ENCODE measurements at regions not wholly inside any gene's neighbourhood (a gene's known extent, or its start where the extent isn't known, plus 50 kb on each side); places are given as distances from the start of the nearest gene placed in this dataset.

- Mint-ChIP-seq H3K36me3 (ENCODE audit: low read depth) (no peaks in the 10 kb centered on the region), H3K4me1 (ENCODE audit: low read depth) (no peaks in the 10 kb centered on the region), H3K4me3 (no peak overlapping the region), H3K27ac (no peak overlapping the region), H3K27me3 (peaks cover 2% of the 10 kb centered on the region), H3K9me3 (no peaks in the 10 kb centered on the region)
- intact Hi-C loops (cut with micrococcal nuclease), result no loop called here
Observed at GRCh38 chr19:29413435-29413834, 112.4 kb upstream of the VSTM2B start.

- peaks cover 2% of the 10 kb centered on the region for H3K27me3 Mint-ChIP-seq
- H3K9me3 Mint-ChIP-seq, result no peaks in the 10 kb centered on the region
- H3K27ac Mint-ChIP-seq, result no peak overlapping the region
- intact Hi-C loops (cut with micrococcal nuclease), result no loop called here
- no peak overlapping the region for H3K4me3 Mint-ChIP-seq
- H3K36me3 Mint-ChIP-seq (ENCODE audit: low read depth), result no peaks in the 10 kb centered on the region
- H3K4me1 Mint-ChIP-seq (ENCODE audit: low read depth), result no peaks in the 10 kb centered on the region
Observed at GRCh38 chr19:29415507-29415906, 110.3 kb upstream of the VSTM2B start.

GRCh38 chr19:29417048-29417447, 108.7 kb upstream of the VSTM2B start:
- Mint-ChIP-seq H3K4me1 (ENCODE audit: low read depth) (no peaks in the 10 kb centered on the region), H3K4me3 (no peak overlapping the region), H3K9me3 (no peaks in the 10 kb centered on the region), H3K27me3 (peaks cover 2% of the 10 kb centered on the region), H3K27ac (no peak overlapping the region), H3K36me3 (ENCODE audit: low read depth) (no peaks in the 10 kb centered on the region)
- intact Hi-C loops (cut with micrococcal nuclease), result no loop called here

- H3K4me3 Mint-ChIP-seq, result no peak overlapping the region
- no peaks in the 10 kb centered on the region for H3K9me3 Mint-ChIP-seq
- no peaks in the 10 kb centered on the region for H3K4me1 Mint-ChIP-seq (ENCODE audit: low read depth)
- peaks cover 2% of the 10 kb centered on the region for H3K27me3 Mint-ChIP-seq
- intact Hi-C loops (cut with micrococcal nuclease), result no loop called here
- no peaks in the 10 kb centered on the region for H3K36me3 Mint-ChIP-seq (ENCODE audit: low read depth)
- H3K27ac Mint-ChIP-seq, result no peak overlapping the region
Observed at GRCh38 chr19:29418201-29418600, 107.6 kb upstream of the VSTM2B start.

GRCh38 chr19:29420065-29420464, 105.7 kb upstream of the VSTM2B start:
- H3K9me3 Mint-ChIP-seq, result no peaks in the 10 kb centered on the region
- no peaks in the 10 kb centered on the region for H3K27me3 Mint-ChIP-seq
- H3K4me1 Mint-ChIP-seq (ENCODE audit: low read depth), result no peaks in the 10 kb centered on the region
- H3K4me3 Mint-ChIP-seq, result no peak overlapping the region
- no peaks in the 10 kb centered on the region for H3K36me3 Mint-ChIP-seq (ENCODE audit: low read depth)
- intact Hi-C loops (cut with micrococcal nuclease), result no loop called here
- no peak overlapping the region for H3K27ac Mint-ChIP-seq

- no peaks in the 10 kb centered on the region for H3K9me3 Mint-ChIP-seq
- no peaks in the 10 kb centered on the region for H3K4me1 Mint-ChIP-seq (ENCODE audit: low read depth)
- H3K27me3 Mint-ChIP-seq, result no peaks in the 10 kb centered on the region
- no peak overlapping the region for H3K27ac Mint-ChIP-seq
- H3K36me3 Mint-ChIP-seq (ENCODE audit: low read depth), result no peaks in the 10 kb centered on the region
- H3K4me3 Mint-ChIP-seq, result no peak overlapping the region
- intact Hi-C loops (cut with micrococcal nuclease), result no loop called here
Observed at GRCh38 chr19:29420482-29421195, 105.2 kb upstream of the VSTM2B start.

GRCh38 chr19:29421196-29421545, 104.6 kb upstream of the VSTM2B start:
- no peaks in the 10 kb centered on the region for H3K27me3 Mint-ChIP-seq
- no peak overlapping the region for H3K27ac Mint-ChIP-seq
- H3K4me1 Mint-ChIP-seq (ENCODE audit: low read depth), result no peaks in the 10 kb centered on the region
- intact Hi-C loops (cut with micrococcal nuclease), result no loop called here
- no peaks in the 10 kb centered on the region for H3K9me3 Mint-ChIP-seq
- H3K36me3 Mint-ChIP-seq (ENCODE audit: low read depth), result no peaks in the 10 kb centered on the region
- H3K4me3 Mint-ChIP-seq, result no peak overlapping the region

GRCh38 chr19:29422047-29422446, 103.7 kb upstream of the VSTM2B start:
- Mint-ChIP-seq H3K9me3 (no peaks in the 10 kb centered on the region), H3K4me3 (no peak overlapping the region), H3K4me1 (ENCODE audit: low read depth) (no peaks in the 10 kb centered on the region), H3K27ac (no peak overlapping the region), H3K27me3 (no peaks in the 10 kb centered on the region), H3K36me3 (ENCODE audit: low read depth) (no peaks in the 10 kb centered on the region)
- intact Hi-C loops (cut with micrococcal nuclease), result no loop called here

- Mint-ChIP-seq H3K9me3 (no peaks in the 10 kb centered on the region), H3K27ac (no peak overlapping the region), H3K4me3 (no peak overlapping the region), H3K27me3 (no peaks in the 10 kb centered on the region), H3K4me1 (ENCODE audit: low read depth) (no peaks in the 10 kb centered on the region), H3K36me3 (ENCODE audit: low read depth) (no peaks in the 10 kb centered on the region)
- intact Hi-C loops (cut with micrococcal nuclease), result no loop called here
Observed at GRCh38 chr19:29422486-29423085, 103.2 kb upstream of the VSTM2B start.

- Mint-ChIP-seq H3K27ac (no peak overlapping the region), H3K36me3 (ENCODE audit: low read depth) (no peaks in the 10 kb centered on the region)
- intact Hi-C loops (cut with micrococcal nuclease), result no loop called here
Observed at GRCh38 chr19:29428071-29428470, 97.7 kb upstream of the VSTM2B start.

GRCh38 chr19:29429021-29429420, 96.8 kb upstream of the VSTM2B start:
- H3K4me1 Mint-ChIP-seq (ENCODE audit: low read depth), result no peaks in the 10 kb centered on the region
- H3K36me3 Mint-ChIP-seq (ENCODE audit: low read depth), result no peaks in the 10 kb centered on the region
- H3K27ac Mint-ChIP-seq, result no peak overlapping the region
- H3K4me3 Mint-ChIP-seq, result no peak overlapping the region
- intact Hi-C loops (cut with micrococcal nuclease), result no loop called here
- no peaks in the 10 kb centered on the region for H3K9me3 Mint-ChIP-seq
- H3K27me3 Mint-ChIP-seq, result no peaks in the 10 kb centered on the region

More at GRCh38 chr19:29428071-29428470, 97.7 kb upstream of the VSTM2B start:
- Mint-ChIP-seq H3K27me3 (no peaks in the 10 kb centered on the region), H3K4me3 (no peak overlapping the region), H3K4me1 (ENCODE audit: low read depth) (no peaks in the 10 kb centered on the region), H3K9me3 (no peaks in the 10 kb centered on the region)

- Mint-ChIP-seq H3K4me3 (no peak overlapping the region), H3K4me1 (ENCODE audit: low read depth) (no peaks in the 10 kb centered on the region), H3K9me3 (no peaks in the 10 kb centered on the region), H3K36me3 (ENCODE audit: low read depth) (no peaks in the 10 kb centered on the region), H3K27me3 (no peaks in the 10 kb centered on the region), H3K27ac (no peak overlapping the region)
- intact Hi-C loops (cut with micrococcal nuclease), result no loop called here
Observed at GRCh38 chr19:29429581-29429980, 96.2 kb upstream of the VSTM2B start.

- H3K36me3 Mint-ChIP-seq (ENCODE audit: low read depth), result no peaks in the 10 kb centered on the region
- H3K27ac Mint-ChIP-seq, result no peak overlapping the region
- no peaks in the 10 kb centered on the region for H3K27me3 Mint-ChIP-seq
- H3K4me1 Mint-ChIP-seq (ENCODE audit: low read depth), result no peaks in the 10 kb centered on the region
- H3K9me3 Mint-ChIP-seq, result no peaks in the 10 kb centered on the region
- intact Hi-C loops (cut with micrococcal nuclease), result no loop called here
- no peak overlapping the region for H3K4me3 Mint-ChIP-seq
Observed at GRCh38 chr19:29431332-29431731, 94.5 kb upstream of the VSTM2B start.

GRCh38 chr19:29432677-29433076, 93.1 kb upstream of the VSTM2B start:
- H3K27me3 Mint-ChIP-seq, result no peaks in the 10 kb centered on the region
- no peak overlapping the region for H3K27ac Mint-ChIP-seq

GRCh38 chr19:29436591-29437103, 89.1 kb upstream of the VSTM2B start:
- Mint-ChIP-seq H3K27me3 (no peaks in the 10 kb centered on the region), H3K27ac (no peak overlapping the region), H3K9me3 (peaks cover 19% of the 10 kb centered on the region), H3K4me3 (no peak overlapping the region), H3K4me1 (ENCODE audit: low read depth) (no peaks in the 10 kb centered on the region), H3K36me3 (ENCODE audit: low read depth) (no peaks in the 10 kb centered on the region)
- intact Hi-C loops (cut with micrococcal nuclease), result no loop called here

More at GRCh38 chr19:29432677-29433076, 93.1 kb upstream of the VSTM2B start:
- Mint-ChIP-seq H3K4me3 (no peak overlapping the region), H3K4me1 (ENCODE audit: low read depth) (no peaks in the 10 kb centered on the region), H3K9me3 (no peaks in the 10 kb centered on the region), H3K36me3 (ENCODE audit: low read depth) (no peaks in the 10 kb centered on the region)
- intact Hi-C loops (cut with micrococcal nuclease), result no loop called here

Measured in dendritic cell treated with granulocyte-macrophage colony-stimulating factor and Interleukin-4, amounts not matched to agents 40 ng/mL and 50 ng/mL, for 4 days (primary cell).